ENCODE measurements at regions not wholly inside any gene's neighbourhood (a gene's known extent, or its start where the extent isn't known, plus 50 kb on each side); places are given as distances from the start of the nearest gene placed in this dataset.
A peak's percentile ranks its signal among the peaks of the same experiment; 100 is the strongest.

DNA sequence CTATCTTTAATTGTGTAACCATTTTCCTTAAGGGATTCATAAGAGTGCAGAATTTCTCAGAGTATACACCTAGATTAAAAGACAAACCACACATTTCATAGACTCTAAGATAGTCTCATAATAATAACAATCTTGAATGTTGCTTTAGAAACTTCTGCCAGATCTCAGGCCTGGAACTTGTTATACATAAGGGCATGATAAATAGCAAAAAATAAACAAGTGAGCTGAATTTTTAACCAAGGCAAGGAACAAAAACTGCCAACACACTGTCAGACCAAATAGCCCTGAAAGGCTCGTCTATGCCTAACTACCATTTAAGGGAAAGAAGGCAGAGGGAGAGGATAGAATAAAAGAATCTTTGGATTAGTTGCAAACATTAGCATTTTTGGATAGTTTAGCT, 65.8 kb upstream of the SEMA3C start:
- H3K4me1 ChIP-seq (ENCODE audit: control insufficient read depth in 2 of 2, insufficient read depth in 1 of 2, low read depth in 1 of 2, low read length in 2 of 2) = no peaks in the 10 kb centered on the region
- WGBS, 2 donors (ENCODE audit: extremely low coverage in 2 of 2, insufficient read length in 2 of 2, insufficient replicate concordance in 1 of 2) = no CpG with 5 or more reads among the region's 1 CpG
- H3K9me3 ChIP-seq (replicated peaks in 1 of 2; ENCODE audit: control insufficient read depth in 2 of 2, insufficient read depth in 1 of 2, low read depth in 1 of 2, low read length in 2 of 2) = peaks cover 0 to 4% of the 10 kb centered on the region in 2 donors
- no peak overlapping the region for H3K14ac ChIP-seq (ENCODE audit: low read length)
- no peak overlapping the region for H4K91ac ChIP-seq (ENCODE audit: low read depth, low read length, poor library complexity)
- H3K4me2 ChIP-seq (ENCODE audit: insufficient read depth, low read length, poor library complexity, severe bottlenecking) = no peak overlapping the region
- H2BK15ac ChIP-seq (ENCODE audit: low read length) = no peak overlapping the region
- no peak overlapping the region for H3K9ac ChIP-seq (ENCODE audit: low read depth, low read length, poor library complexity)
- no peak overlapping the region for H3K23ac ChIP-seq (ENCODE audit: low read depth, low read length, poor library complexity)
- H3K27ac ChIP-seq (replicated peaks; ENCODE audit: low read length) = no peak overlapping the region
- no peak overlapping the region for H2BK5ac ChIP-seq (ENCODE audit: low read length)
- H3K27me3 ChIP-seq (ENCODE audit: control insufficient read depth in 3 of 3, insufficient read depth in 3 of 3, low read depth in 1 of 3, low read length in 3 of 3) = no peaks in the 10 kb centered on the region
- H3K4me3 ChIP-seq (ENCODE audit: low read length in 2 of 2) = no peak overlapping the region
- no peak overlapping the region for H2AK5ac ChIP-seq (ENCODE audit: low read depth, low read length)
- H4K8ac ChIP-seq (ENCODE audit: low read depth, low read length) = no peak overlapping the region
- H3K36me3 ChIP-seq (replicated peaks in 1 of 2; ENCODE audit: control insufficient read depth in 2 of 2, insufficient read depth in 2 of 2, low read length in 2 of 2) = no peaks in the 10 kb centered on the region
- no peak overlapping the region for H3K4ac ChIP-seq (ENCODE audit: low read length)
- no peak overlapping the region for H2BK12ac ChIP-seq (ENCODE audit: low read length)
- H2AFZ ChIP-seq (ENCODE audit: low read length) = no peak overlapping the region
- H3K18ac ChIP-seq (ENCODE audit: low read length) = no peak overlapping the region
- no peaks in the 10 kb centered on the region for H3K79me1 ChIP-seq (ENCODE audit: low read depth, low read length)
- DNase-seq (ENCODE audit: low spot score) = no peak
- H2BK120ac ChIP-seq (ENCODE audit: low read depth, low read length) = no peak overlapping the region

DNA sequence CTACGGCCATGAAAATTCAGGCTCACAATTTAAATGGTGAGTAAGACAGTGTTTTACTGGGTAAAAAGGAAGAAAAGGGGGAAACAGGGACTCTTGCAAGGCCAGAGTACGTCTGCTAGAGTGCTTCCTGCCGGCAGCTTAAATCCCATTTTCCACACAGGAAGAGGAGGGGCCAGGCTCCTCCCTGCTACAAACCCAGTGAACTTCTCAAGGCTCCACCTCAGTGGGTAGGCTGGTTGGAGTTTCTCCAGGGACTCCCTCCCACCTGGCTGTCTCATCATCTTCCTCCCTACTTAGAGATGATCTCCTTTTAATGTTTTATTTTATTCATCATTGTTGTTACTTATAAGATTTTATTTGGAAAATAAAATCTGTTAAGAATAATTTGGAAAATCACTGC, 62.6 kb upstream of the SEMA3C start:
- H2AFZ ChIP-seq (ENCODE audit: low read length) = peak overlapping the region; percentile 72
- no peak overlapping the region for H4K8ac ChIP-seq (ENCODE audit: low read depth, low read length)
- no peak overlapping the region for H2BK120ac ChIP-seq (ENCODE audit: low read depth, low read length)
- H3K4me3 ChIP-seq (ENCODE audit: low read length in 2 of 2) = no peak overlapping the region
- H2BK5ac ChIP-seq (ENCODE audit: low read length) = no peak overlapping the region
- WGBS, 2 donors (ENCODE audit: extremely low coverage in 2 of 2, insufficient read length in 2 of 2, insufficient replicate concordance in 1 of 2) = no CpG with 5 or more reads among the region's 3 CpGs
- H3K27me3 ChIP-seq (ENCODE audit: control insufficient read depth in 3 of 3, insufficient read depth in 3 of 3, low read depth in 1 of 3, low read length in 3 of 3) = no peaks in the 10 kb centered on the region
- no peaks in the 10 kb centered on the region for H3K4me1 ChIP-seq (ENCODE audit: control insufficient read depth in 2 of 2, insufficient read depth in 1 of 2, low read depth in 1 of 2, low read length in 2 of 2)
- no peak overlapping the region for H3K4ac ChIP-seq (ENCODE audit: low read length)
- no peak overlapping the region for H2AK5ac ChIP-seq (ENCODE audit: low read depth, low read length)
- H3K9me3 ChIP-seq (replicated peaks in 1 of 2; ENCODE audit: control insufficient read depth in 2 of 2, insufficient read depth in 1 of 2, low read depth in 1 of 2, low read length in 2 of 2) = peaks cover 0 to 8% of the 10 kb centered on the region in 2 donors
- H3K9ac ChIP-seq (ENCODE audit: low read depth, low read length, poor library complexity) = no peak overlapping the region
- H3K18ac ChIP-seq (ENCODE audit: low read length) = no peak overlapping the region
- no peak overlapping the region for H3K27ac ChIP-seq (replicated peaks; ENCODE audit: low read length)
- no peak overlapping the region for H2BK15ac ChIP-seq (ENCODE audit: low read length)
- H3K4me2 ChIP-seq (ENCODE audit: insufficient read depth, low read length, poor library complexity, severe bottlenecking) = no peak overlapping the region
- no peak for DNase-seq (ENCODE audit: low spot score)
- no peaks in the 10 kb centered on the region for H3K79me1 ChIP-seq (ENCODE audit: low read depth, low read length)
- H4K91ac ChIP-seq (ENCODE audit: low read depth, low read length, poor library complexity) = no peak overlapping the region
- H3K23ac ChIP-seq (ENCODE audit: low read depth, low read length, poor library complexity) = no peak overlapping the region
- H3K36me3 ChIP-seq (replicated peaks in 1 of 2; ENCODE audit: control insufficient read depth in 2 of 2, insufficient read depth in 2 of 2, low read length in 2 of 2) = no peaks in the 10 kb centered on the region
- no peak overlapping the region for H2BK12ac ChIP-seq (ENCODE audit: low read length)
- no peak overlapping the region for H3K14ac ChIP-seq (ENCODE audit: low read length)

DNA sequence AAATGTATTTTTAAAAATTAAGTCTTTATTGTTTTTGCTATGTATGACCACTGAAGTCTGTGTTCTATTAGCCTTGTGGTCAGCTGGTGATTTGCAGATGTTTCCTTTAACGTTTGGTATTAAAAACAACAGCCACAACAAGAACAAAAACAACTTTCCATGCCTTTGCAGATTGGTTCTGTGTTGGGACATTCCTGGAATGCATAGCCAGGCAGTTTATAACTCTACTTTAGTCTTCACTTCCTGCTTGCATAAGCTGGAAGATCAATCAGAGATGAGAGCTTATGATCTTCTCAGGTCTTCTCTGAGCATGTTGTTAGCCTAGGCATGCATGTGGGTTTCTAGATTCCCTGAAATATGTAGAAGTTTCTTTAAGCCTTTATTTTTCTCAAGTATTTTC, 58.9 kb upstream of the SEMA3C start:
- Histone ChIP-seq H3K18ac (ENCODE audit: low read length) (no peak overlapping the region), H3K23ac (ENCODE audit: low read depth, low read length, poor library complexity) (no peak overlapping the region), H3K4me3 (ENCODE audit: low read length in 2 of 2) (no peak overlapping the region), H3K4me2 (ENCODE audit: insufficient read depth, low read length, poor library complexity, severe bottlenecking) (no peak overlapping the region), H3K27ac (replicated peaks; ENCODE audit: low read length) (no peak overlapping the region), H3K36me3 (replicated peaks in 1 of 2; ENCODE audit: control insufficient read depth in 2 of 2, insufficient read depth in 2 of 2, low read length in 2 of 2) (no peaks in the 10 kb centered on the region), H2AFZ (ENCODE audit: low read length) (no peak overlapping the region), H3K9me3 (replicated peaks in 1 of 2; ENCODE audit: control insufficient read depth in 2 of 2, insufficient read depth in 1 of 2, low read depth in 1 of 2, low read length in 2 of 2) (peaks cover 0 to 8% of the 10 kb centered on the region in 2 donors), H3K4me1 (ENCODE audit: control insufficient read depth in 2 of 2, insufficient read depth in 1 of 2, low read depth in 1 of 2, low read length in 2 of 2) (no peaks in the 10 kb centered on the region), H2BK5ac (ENCODE audit: low read length) (no peak overlapping the region), H3K27me3 (ENCODE audit: control insufficient read depth in 3 of 3, insufficient read depth in 3 of 3, low read depth in 1 of 3, low read length in 3 of 3) (no peaks in the 10 kb centered on the region), H4K8ac (ENCODE audit: low read depth, low read length) (no peak overlapping the region), H2AK5ac (ENCODE audit: low read depth, low read length) (no peak overlapping the region), H3K14ac (ENCODE audit: low read length) (no peak overlapping the region), H3K9ac (ENCODE audit: low read depth, low read length, poor library complexity) (no peak overlapping the region), H3K79me1 (ENCODE audit: low read depth, low read length) (no peaks in the 10 kb centered on the region), H3K4ac (ENCODE audit: low read length) (no peak overlapping the region), H4K91ac (ENCODE audit: low read depth, low read length, poor library complexity) (no peak overlapping the region), H2BK120ac (ENCODE audit: low read depth, low read length) (no peak overlapping the region), H2BK12ac (ENCODE audit: low read length) (no peak overlapping the region), H2BK15ac (ENCODE audit: low read length) (no peak overlapping the region)
- no CpG with 5 or more reads among the region's 1 CpG for WGBS, 2 donors (ENCODE audit: extremely low coverage in 2 of 2, insufficient read length in 2 of 2, insufficient replicate concordance in 1 of 2)
- DNase-seq (ENCODE audit: low spot score) = no peak

DNA sequence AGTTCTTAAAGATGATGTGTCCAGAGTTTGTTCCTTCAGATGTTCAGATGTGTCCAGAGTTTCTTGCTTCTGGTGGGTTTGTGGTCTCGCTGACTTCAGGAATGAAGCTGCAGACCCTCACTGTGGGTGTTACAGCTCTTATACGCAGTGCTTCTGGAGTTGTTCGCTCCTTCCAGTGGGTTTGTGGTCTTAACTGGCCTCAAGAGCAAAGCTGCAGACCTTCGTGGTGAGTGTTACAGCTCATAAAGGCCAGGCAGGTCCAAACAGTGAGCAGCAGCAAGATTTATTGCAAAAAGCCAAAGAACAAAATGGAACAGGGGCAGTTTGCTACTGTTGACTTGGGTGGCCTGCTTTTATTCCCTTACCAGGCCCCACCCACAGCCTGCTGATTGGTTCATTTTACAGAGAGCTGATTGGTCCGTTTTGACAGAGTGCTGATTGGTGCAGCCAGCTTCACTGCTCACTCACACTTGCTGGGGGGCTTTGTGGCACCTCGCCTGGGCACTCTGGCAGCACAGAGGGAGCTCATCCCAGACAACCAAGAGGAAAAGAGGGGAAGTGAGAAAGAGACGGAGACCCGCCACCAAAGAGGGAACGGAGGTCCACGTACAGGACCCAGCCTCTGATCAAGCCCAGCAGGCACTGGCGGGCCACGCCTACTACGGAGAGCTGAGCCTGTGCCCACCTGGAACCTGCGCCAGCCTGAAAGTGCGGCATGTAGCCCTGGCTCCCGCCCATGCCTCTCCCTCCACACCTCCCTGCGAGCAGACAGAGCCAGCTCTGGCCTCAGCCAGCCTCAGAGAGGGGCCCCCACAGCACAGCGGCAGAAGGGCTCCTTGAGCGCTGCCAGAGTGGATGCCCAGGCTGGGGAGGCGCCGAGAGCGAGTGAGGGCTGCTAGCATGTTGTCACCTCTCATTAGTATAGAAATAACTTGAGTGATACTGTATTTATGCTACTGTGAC, 55.8 kb upstream of the SEMA3C start:
- no peak overlapping the region for H4K91ac ChIP-seq (ENCODE audit: low read depth, low read length, poor library complexity)
- H3K36me3 ChIP-seq (replicated peaks in 1 of 2; ENCODE audit: control insufficient read depth in 2 of 2, insufficient read depth in 2 of 2, low read length in 2 of 2) = no peaks in the 10 kb centered on the region
- peak overlapping the region; percentile 72 for H2AFZ ChIP-seq (ENCODE audit: low read length)
- WGBS, 2 donors (ENCODE audit: extremely low coverage in 2 of 2, insufficient read length in 2 of 2, insufficient replicate concordance in 1 of 2) = no CpG with 5 or more reads among the region's 22 CpGs
- H3K4me1 ChIP-seq (ENCODE audit: control insufficient read depth in 2 of 2, insufficient read depth in 1 of 2, low read depth in 1 of 2, low read length in 2 of 2) = no peaks in the 10 kb centered on the region
- no peak overlapping the region for H2BK15ac ChIP-seq (ENCODE audit: low read length)
- no peak overlapping the region for H3K27ac ChIP-seq (replicated peaks; ENCODE audit: low read length)
- H3K4me3 ChIP-seq (ENCODE audit: low read length in 2 of 2) = no peak overlapping the region
- H3K79me1 ChIP-seq (ENCODE audit: low read depth, low read length) = no peaks in the 10 kb centered on the region
- H2BK120ac ChIP-seq (ENCODE audit: low read depth, low read length) = no peak overlapping the region
- no peak overlapping the region for H3K9ac ChIP-seq (ENCODE audit: low read depth, low read length, poor library complexity)
- no peak overlapping the region for H3K4ac ChIP-seq (ENCODE audit: low read length)
- no peak for DNase-seq (ENCODE audit: low spot score)
- H3K9me3 ChIP-seq (replicated peaks in 1 of 2; ENCODE audit: control insufficient read depth in 2 of 2, insufficient read depth in 1 of 2, low read depth in 1 of 2, low read length in 2 of 2) = peaks cover 0 to 4% of the 10 kb centered on the region in 2 donors
- H3K18ac ChIP-seq (ENCODE audit: low read length) = peak overlapping the region; percentile 52
- no peak overlapping the region for H2BK12ac ChIP-seq (ENCODE audit: low read length)
- H2AK5ac ChIP-seq (ENCODE audit: low read depth, low read length) = no peak overlapping the region
- H4K8ac ChIP-seq (ENCODE audit: low read depth, low read length) = no peak overlapping the region
- H2BK5ac ChIP-seq (ENCODE audit: low read length) = no peak overlapping the region
- H3K4me2 ChIP-seq (ENCODE audit: insufficient read depth, low read length, poor library complexity, severe bottlenecking) = no peak overlapping the region
- H3K27me3 ChIP-seq (ENCODE audit: control insufficient read depth in 3 of 3, insufficient read depth in 3 of 3, low read depth in 1 of 3, low read length in 3 of 3) = no peaks in the 10 kb centered on the region
- H3K14ac ChIP-seq (ENCODE audit: low read length) = peak overlapping the region; percentile 56
- H3K23ac ChIP-seq (ENCODE audit: low read depth, low read length, poor library complexity) = no peak overlapping the region

Measured in neuronal stem cell (in vitro differentiated cells).